ENCODE measurements at regions not wholly inside any gene's neighbourhood (a gene's known extent, or its start where the extent isn't known, plus 50 kb on each side); places are given as distances from the start of the nearest gene placed in this dataset.

- no peak for DNase-seq
Observed at GRCh38 chr2:74063486-74063885, 78.8 kb downstream of the TET3 start.

- DNase-seq: no peak
Observed at GRCh38 chr2:74065456-74065855, 80.7 kb downstream of the TET3 start.

- no peak for DNase-seq
Observed at GRCh38 chr2:74066491-74067203, 81.1 kb downstream of the BOLA3 start.

DNA sequence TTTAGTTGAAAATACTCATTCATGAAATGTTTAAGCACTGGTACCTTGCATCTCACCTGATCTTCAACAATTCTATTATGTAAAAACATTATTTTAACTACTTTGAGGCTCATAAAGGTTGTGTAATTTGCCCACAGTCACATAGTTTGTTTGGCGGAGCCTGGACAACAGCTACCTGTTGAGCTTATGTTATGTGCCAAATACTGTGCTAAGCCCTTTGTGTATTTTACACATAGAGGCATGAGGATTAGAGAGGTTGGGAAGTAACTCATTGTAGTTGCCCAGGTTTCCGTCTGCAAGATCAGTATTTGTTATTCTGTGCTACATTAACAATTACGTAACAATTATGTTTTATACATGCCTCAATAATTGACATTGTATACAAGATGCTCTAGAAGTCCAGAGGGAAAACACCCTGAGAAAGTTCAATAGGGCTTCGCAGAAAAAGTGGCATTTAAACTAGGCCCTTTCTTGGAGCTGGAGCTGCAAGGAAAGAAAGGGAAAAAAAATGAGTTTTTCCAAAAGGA, 80.4 kb downstream of the BOLA3 start:
- DNase-seq: no peak

GRCh38 chr2:74070991-74071390, 76.7 kb downstream of the BOLA3 start:
- no peak for DNase-seq

- DNase-seq: no peak
Observed at GRCh38 chr2:74071426-74071825, 76.3 kb downstream of the BOLA3 start.

DNA sequence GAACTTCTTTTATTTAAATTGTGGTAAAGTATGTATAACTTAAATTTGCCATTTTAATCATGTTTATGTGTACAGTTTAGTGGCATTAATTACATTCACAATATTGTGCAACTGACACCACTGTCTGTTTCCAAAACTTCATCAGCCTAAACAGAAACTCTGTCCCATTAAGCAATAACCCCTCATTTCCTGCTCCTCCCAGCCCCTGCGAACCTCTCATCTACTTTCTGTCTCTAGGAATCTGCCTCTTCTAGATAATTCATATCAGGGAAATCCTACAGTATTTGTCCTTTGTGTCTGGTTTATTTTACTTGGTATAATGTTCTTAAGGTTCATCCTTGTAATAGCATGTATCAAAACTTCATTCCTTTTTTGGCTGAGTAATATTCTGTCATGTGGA, 75.1 kb downstream of the BOLA3 start:
- no peak for DNase-seq

DNA sequence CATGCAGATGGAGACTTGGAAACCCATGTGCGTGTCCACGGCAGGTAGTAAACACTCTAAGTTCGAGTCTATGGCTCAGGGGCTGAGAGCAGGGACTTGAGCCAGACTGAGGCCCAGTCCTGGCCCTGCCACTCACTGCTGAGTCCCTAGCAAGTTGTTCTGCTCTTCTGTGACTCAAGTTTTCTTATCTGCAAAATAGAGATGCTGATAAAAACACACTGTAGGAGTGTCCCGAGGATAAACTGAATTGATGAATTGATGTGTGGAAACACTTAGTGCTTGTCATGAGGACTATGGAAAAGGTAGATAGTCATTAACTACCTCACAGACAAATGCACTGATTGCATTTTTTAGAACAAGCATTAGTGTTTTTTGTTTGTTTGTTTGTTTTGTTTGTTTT, 73.2 kb downstream of the BOLA3 start:
- no peak for DNase-seq

DNA sequence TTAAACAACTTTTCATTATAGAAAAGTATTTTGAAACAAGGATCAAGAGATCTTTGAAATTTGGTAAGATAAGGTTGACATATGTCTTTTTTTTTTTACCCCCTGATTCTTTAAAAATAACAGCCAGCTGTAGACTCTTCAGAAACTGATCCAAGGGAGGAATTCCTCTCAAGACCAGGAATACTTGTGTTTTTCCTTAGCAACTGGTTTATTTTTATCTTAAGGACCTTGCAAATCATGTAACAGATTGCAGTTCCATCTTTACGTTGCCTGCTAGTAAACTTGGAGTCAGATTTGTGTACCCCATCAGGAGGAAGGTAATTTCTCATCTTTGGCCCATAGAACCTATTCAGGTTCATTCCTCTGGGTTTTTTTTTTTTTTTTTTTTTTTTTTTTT, 71.6 kb downstream of the BOLA3 start:
- DNase-seq: no peak

DNA sequence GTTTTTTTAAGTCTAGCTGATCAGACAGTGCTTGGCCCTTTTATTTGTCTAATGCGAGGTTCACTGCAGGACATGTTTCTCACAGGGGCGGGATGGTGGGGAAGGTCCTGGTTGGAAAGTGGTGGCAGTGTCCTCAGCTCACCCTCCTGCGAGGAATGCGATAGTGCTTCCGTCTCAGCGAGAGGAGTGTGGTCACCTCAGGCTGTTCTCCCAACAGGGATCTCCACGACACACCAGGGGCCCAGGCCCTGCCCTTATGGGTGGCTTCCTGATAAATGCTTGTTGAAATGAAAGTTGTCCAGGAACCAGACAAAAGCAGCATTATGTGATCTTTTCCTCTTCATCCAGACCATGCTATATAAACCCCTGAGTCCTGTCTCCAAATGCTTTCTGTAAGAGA, 70.1 kb downstream of the BOLA3 start:
- no peak for DNase-seq

- DNase-seq: no peak
Observed at GRCh38 chr2:74078466-74078865, 69.2 kb downstream of the BOLA3 start.

- no peak for DNase-seq
Observed at GRCh38 chr2:74079522-74080341, 68.0 kb downstream of the BOLA3 start.

- DNase-seq: no peak
Observed at GRCh38 chr2:74080346-74080745, 67.4 kb downstream of the BOLA3 start.

DNA sequence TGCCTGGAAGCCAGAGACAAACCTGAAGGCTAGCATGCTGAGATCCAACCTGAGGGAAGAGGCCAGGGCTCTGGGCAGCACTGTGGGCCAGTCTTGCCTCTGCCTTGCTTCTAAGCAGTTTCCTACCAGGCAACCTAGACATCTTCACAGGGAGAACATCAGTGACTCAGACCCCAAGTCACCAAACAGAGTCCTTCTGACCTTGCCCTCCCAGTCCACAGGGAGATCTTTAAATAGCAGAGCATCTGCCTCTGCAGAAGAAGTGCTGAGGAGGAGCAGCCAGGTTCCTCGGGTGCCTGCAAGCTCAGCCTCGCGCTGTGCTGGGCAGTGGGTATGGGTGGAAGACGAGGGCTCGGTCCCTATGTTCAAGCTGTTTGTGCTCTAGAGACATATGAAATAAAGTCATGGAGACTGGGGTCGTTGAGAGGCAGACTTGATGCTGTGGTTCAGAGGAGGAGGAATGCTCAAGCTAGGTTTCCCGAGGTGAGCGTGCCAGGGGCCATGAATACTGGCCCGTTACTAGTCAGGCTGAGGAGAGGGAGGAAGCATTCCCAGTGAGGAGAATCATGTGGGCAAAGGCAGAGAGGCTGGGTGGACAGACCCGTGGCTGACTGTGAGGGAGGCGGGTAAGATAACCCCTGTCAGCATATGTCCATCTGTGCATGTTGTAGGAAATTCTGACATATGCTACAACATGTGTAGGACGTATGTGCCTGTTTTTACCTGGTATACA, 66.5 kb downstream of the BOLA3 start:
- no peak for DNase-seq

DNA sequence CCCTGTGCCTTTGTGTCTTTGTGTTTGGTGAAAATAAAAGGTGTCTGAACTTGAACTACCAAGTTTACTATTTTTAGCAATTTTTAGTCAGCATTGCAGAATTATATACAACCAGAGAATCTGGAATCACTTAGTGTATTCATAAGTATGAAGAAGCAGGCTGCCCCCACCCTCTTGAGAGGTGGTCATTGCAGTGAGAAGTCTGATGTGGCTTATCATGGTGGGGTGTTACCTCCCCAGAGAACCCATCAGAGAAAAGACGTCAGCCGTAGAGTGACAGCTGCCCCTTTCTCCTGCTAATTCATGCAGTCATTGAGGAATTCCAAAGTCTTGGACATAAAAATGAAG, 66.0 kb downstream of the BOLA3 start:
- no peak for DNase-seq

- no peak for DNase-seq
Observed at GRCh38 chr2:74083750-74084149, 64.0 kb downstream of the BOLA3 start.

All from amygdala (tissue), 56 donors.